HG02763 (cell line): ENCODE measurements at regions not wholly inside any gene's neighbourhood (a gene's known extent, or its start where the extent isn't known, plus 50 kb on each side); places are given as distances from the start of the nearest gene placed in this dataset.

Experiments
- ATAC-seq: cut with Tn5 transposase; IDR thresholded peaks from one replicate; pipeline ENCODE4 v1.9.1; 2021; ENCODE audit warnings: mild to moderate bottlenecking, moderate library complexity; ENCODE audit not compliant: unreplicated experiment

DNA sequence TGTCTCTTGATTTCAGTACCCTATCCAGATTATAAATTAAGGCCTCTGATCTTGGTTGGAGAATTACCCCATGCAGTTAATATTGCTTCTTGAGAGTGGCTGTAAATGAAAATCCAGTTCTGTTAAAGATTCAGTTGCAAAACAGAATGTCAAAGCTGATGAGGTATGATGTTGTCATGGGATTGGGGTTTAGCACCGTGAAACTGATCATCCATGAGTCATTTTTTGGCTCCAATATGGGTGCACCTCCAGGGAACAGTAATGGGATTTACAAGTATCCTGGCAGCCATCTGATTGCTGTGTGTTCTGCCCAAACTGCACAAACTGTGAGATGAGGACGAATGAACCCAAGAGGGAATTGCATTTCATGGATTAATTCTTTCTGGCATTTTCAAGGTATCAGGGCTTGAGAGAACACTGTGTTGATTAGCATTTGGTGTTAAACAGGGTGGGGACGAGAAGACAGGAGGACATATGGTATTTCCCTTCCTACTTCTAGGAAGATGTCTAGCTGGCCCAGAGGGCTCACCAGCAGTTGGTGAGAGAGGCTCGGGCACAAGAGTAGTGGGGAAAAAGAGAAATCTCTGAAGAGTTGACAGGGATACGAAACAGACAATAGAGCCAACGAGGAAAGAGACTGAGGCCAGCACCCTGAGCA lies 214.7 kb downstream of the GAS1 start:
- no peak for ATAC-seq

GRCh38 chr9:86731511-86732063 lies 215.7 kb downstream of the GAS1 start:
- no peak for ATAC-seq

DNA sequence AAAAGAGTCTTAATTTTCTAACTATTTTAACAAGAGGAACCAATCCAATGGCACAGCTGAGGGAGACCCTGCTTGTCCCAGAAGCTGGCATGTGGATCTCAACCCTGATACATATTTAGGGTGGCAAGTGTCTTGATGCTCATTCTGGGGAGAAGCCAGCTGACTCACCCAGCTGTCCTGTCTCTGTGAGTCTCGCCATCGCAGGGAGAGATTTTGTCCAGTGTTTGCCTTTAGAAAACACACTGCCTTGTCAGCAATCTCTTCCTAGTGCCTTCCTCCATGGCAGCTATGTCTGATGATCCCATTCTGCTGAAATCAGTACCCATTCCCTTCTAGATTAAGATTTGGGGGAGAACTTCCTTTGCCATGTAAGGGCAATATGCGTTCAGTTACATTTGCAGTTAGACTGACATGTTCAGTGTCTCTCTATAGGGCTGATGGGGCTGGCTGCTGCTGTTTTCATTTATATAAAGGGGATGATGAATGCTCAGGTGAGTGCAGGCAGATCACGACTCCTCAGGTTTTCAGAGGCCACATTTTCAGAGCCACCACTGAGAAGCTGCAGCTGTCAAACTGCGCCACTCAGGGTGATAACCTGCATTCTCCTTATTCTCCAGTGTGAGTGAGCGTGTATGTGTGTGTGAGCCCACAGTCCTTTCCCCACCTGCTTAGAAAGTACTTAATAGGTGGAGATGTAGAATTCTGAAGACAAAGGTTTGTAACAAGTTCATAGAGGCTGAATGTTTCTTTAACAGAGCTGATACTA lies 217.0 kb downstream of the GAS1 start:
- ATAC-seq, result no peak

- ATAC-seq, result no peak
Observed at GRCh38 chr9:86724529-86724928, 222.8 kb downstream of the GAS1 start.

DNA sequence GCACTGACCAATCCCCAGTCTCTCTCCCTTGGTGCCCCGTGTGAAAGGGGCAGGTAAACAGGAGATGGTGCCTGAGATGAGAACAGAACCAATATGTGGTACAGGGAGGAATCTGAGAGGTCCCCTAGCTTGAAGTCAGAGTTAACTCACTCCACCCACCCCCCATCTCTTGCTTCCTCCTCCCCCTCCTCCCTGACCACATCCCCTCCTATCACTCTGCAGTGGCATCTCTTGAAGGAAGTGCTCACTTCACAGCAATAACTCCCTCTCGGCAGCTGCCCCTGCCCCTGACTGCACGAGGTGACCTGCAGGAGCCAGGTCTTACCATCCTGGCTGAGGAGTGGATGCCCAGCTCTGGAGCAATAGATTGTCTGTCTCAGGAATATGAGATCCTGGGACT lies 224.0 kb downstream of the GAS1 start:
- ATAC-seq, result no peak

DNA sequence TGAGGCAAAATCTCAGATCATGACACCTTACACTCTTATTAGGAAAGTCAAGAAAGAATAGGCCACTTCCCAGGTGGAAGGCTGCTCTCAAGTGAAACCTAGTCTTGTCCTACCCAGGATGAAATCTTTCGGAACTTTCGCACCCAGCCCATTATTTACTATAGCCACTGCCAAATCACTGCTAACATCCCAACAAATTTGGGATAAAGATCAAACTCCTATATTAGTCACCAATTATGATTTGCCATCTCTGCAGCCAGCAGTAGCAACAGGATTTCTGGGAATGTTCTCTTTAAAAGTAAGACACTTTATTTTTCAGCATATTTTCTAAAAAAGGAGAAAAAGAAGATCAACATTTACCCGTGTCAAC lies 224.6 kb downstream of the GAS1 start:
- ATAC-seq, result no peak

- no peak for ATAC-seq
Observed at GRCh38 chr9:86721843-86722705, 225.2 kb downstream of the GAS1 start.

- no peak for ATAC-seq
Observed at GRCh38 chr9:86721226-86721781, 226.0 kb downstream of the GAS1 start.

DNA sequence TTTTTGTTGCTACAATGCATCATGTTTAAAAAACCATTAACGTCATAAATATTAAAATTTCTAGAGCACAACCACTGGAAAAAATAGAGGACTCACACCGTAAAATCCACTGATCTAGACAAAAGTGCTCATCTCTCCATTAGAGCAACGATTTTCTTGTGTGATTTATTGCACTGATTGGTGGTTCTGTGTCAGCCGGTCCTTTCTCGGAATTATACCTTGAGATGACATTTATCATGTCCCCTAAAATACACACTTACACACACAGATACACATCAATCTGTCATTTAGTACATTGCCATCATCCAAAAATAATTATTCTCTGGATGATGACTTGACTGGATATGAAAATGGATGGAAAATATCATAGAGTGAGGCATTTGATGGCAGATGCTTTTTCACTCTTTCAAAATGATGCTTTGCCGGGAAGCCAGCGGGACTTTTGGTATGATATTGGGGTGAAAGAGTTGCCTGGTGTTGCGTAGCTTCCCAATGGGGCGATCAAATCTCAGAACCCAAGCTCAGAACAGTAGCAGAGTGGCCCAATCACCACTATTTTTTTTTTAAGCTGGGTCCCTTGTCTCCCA lies 226.6 kb downstream of the GAS1 start:
- ATAC-seq, result no peak

- ATAC-seq, result no peak
Observed at GRCh38 chr9:86718388-86719049, 228.8 kb downstream of the GAS1 start.

- no peak for ATAC-seq
Observed at GRCh38 chr9:86716326-86716922, 230.9 kb downstream of the GAS1 start.

GRCh38 chr9:86714999-86715398 lies 232.3 kb downstream of the GAS1 start:
- ATAC-seq, result no peak

DNA sequence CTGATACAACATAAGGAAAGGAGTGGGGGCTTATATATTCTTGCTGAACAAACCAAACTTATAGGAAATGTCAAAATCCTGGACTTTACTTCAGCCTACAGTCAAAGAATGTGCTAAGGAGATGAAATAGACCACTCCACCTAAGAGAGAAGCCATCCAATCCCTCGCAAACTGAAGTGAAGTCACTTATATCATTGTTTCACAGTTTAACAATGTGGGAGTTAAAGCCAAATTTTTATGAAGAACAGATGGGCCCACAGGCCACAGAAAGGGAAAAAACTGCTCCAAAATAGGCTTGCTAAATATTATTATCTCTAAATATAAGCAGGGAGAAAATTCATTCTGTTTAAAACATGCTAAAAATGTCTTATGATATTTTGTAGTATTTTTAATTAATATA lies 233.3 kb downstream of the GAS1 start:
- no peak for ATAC-seq

GRCh38 chr9:86713470-86713869 lies 233.8 kb downstream of the GAS1 start:
- ATAC-seq, result no peak

- no peak for ATAC-seq
Observed at GRCh38 chr9:86708918-86709835, 238.1 kb downstream of the GAS1 start.

GRCh38 chr9:86707932-86708510 lies 239.3 kb downstream of the GAS1 start:
- no peak for ATAC-seq

- no peak for ATAC-seq
Observed at GRCh38 chr9:86706391-86706790, 240.9 kb downstream of the GAS1 start.

DNA sequence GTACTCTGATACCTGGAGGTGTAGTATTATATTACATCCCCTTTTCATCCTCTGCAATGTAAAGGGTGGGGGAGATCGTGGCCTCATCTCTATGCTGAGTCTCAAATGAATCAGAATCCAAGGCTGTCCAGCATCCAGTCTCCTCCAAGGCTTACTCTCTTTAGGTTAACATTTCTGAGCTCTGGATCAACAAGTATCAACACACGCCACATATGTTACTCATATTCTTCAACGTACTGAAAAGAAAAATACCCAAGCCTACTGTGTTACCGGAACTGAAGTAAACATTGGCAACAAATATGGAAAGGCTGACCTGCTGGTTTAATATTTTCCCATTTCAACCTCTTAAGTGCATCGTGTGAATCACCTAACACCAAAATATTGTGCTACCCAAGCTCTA lies 241.8 kb downstream of the GAS1 start:
- ATAC-seq, result no peak
